NOMO-1 treated with dmso at 0.1 percent for 144 hours (cell line): ENCODE measurements at regions not wholly inside any gene's neighbourhood (a gene's known extent, or its start where the extent isn't known, plus 50 kb on each side); places are given as distances from the start of the nearest gene placed in this dataset.
A peak's percentile ranks its signal among the peaks of the same experiment; 100 is the strongest.
"Not testable (repeated sequence)": the region's sequence is repeated elsewhere in the genome, so short reads cannot be mapped to it uniquely, and the experiment has no call there.

Experiments
- DNase-seq: peaks from one replicate; lab custom pipeline; 2025; ENCODE audit not compliant: unreplicated experiment; lab: John Stamatoyannopoulos, UW

DNA sequence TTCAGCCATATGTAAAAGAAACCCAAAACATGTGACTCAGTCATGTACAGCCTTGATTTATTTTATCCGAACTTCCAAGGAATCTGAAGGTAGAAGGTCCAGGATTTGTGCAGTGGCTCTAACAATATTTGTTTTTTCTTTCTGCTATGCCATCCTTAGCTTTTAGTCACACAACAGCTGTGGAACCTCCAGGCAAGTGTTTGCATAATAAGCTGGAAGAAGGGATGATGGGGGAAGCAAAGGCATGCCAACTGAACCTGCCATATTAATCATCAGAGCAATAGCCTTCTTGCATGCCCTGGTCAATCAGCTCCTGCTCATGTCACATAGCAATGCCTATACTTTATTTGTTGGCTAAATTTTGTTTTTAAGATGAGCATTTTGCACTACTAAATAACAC lies 444.7 kb upstream of the ARPP21 start:
- no peak for DNase-seq

DNA sequence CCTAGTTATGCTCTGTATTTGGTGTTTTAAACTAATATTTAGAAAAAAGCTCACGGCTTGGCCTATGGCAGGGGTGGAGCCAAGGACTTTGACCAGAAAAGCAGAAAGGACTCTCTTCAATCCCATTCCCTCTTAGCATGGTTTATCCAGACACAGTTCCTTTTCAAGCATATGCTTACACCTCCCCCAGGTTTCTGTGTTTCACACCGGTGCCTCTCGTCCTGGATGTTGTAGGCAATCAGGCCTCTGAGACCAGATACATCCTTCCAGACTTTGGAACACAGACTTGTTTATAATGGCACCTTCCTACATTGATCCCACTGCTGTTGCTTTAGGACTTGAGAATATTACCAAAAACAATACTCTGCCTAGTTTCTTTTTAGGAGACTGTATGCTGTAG lies 440.5 kb upstream of the ARPP21 start:
- DNase-seq: no peak

DNA sequence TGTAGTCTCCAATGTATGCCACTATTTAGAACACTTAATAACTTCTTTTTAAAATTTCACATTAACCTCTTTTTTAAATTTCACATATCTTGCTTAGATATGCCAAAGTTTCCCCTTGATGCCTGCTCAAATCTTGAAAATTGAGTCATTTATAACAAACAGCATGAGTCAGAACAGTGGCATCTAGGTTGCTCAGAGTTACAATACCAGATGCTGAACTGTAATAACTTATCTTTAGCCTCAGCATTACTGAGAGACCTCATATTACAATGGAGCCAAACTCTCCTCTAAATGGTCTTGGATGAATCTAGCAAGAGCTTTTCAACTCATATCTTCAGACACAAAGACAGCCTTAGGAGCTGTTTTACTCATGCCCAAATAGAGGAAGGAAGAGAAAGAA lies 439.3 kb upstream of the ARPP21 start:
- peak; percentile 1 for DNase-seq

DNA sequence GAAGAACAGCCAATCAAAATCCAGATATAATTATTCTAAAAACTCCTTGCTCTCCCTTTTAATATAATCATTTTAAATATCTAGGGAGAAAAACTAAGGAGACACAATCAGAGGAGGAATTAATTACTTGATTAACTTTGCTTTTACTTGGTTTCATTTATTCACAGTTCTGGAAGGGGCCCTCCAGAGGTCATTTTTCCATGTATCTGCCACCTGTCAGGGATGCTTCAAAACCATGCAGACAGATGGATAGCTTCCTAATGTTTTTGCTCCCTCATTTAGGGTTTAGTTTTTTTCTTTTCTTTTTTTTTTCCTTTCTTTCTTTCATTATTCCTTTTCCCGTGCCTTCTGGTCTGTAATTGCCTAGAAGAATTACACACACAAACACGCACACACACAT lies 438.1 kb upstream of the ARPP21 start:
- DNase-seq: no peak

DNA sequence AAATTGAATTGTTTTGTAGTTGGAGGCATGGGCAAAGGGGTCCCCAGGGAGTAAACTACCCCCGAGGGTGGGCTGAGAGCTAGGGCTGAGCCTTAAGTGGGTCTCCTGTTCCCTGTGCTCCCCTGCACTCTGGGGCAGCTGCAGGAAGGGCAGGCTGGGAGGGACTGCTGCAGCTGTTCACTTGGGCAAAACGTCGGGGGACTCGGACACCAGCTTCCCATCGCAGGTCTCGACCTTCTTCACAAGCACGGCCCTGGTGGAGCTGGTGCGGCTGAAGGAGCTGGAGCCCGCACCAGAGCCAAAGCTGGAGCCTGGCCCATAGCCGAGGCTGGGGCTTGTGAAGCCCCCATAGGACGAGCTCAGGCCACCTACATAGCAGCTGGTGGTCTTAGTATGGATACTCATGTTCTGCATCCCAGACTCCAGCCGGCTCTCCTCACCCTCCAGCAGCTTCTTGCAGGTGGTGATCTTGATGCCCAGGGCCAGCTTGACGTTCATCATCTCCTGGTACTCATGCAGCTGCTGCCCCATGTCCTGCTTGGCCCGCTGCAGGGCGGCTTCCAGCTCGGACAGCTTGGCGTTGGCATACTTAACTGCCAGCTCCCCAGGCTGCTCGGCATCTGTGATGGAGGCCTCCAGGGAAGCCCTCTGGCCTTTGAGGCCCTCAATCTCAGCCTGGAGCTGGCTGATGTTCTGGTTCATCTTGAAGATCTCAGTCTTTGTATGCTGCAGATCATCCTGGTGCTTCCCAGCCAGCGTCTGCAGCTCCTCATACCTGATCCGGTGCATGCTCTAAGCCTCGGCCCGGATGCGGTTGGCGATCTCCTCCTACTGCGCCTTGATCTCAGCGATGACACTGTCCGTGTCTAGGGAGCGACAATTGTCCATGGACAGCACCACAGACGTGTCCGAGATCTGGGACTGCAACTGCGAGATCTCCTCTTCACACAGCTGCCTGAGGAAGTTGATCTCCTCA lies 423.5 kb upstream of the ARPP21 start:
- DNase-seq: no peak

DNA sequence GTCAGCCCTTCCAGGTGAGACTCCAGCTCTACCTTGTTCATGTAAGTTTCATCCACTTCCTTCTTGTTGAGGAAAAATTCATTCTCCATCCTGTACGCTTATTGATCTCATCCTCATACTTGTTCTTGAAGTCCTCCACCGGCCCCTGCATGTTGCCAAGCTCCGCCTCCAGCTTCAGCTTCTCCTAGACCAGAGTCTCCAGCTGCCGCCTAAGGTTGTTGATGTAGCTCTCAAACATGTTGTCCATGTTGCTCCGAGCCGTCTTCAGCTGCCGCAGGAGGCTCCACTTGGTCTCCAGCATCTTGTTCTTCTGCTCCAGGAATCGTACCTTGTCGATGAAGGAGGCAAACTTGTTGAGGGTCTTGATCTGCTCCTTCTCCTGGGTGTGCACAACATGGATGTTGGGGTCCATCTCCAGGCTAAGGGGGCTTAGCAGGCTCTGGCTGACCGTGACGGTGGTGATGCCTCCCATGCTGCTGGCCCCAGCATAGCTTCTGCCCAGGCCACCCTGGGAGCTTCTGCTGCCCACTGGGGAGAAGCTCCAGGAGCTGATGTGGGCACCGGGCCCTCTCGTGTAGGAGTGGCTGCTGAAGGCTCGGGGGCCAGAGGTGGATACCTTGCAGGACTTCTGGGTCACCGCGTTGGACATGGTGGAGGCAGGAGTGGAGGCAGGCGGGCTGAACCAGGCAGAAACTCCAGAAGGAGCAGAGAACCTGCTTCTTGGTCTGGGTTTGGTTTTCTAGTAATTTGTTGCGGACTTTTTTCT lies 422.6 kb upstream of the ARPP21 start:
- DNase-seq: no peak

DNA sequence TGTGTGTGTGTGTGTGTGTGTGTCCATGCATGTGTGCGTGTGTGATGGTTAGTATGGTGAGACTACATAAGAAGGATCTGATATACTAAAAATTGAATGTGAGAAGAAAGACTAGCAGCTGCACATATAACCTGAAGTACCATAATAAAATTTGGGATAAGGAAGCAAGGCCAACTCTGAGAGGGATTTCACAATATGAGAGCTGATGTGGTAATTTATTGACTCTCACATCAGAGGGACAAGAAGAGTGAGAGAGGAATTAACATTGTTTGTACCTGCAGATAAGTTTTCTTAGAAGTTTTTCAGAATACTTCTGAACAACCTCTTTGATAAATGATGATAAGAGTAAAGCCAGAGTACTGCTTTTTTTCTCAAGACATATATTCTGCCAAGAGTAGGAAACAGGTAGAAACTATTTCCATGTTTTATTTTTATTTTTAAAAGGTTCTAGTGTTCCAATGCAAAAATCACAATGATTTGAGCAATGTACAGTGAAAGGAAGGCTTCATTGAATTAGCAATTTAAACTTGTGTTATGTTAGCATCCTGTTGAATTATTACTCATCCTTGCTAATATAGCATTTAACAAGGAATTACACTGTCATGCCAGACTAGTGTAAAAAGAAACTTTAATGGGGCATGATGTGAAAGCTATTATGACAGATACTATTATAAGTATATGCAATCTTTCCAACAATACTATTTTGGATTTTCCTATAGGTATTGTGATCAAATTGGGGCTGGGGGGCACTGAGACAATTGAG lies 415.5 kb upstream of the ARPP21 start:
- DNase-seq: no peak

DNA sequence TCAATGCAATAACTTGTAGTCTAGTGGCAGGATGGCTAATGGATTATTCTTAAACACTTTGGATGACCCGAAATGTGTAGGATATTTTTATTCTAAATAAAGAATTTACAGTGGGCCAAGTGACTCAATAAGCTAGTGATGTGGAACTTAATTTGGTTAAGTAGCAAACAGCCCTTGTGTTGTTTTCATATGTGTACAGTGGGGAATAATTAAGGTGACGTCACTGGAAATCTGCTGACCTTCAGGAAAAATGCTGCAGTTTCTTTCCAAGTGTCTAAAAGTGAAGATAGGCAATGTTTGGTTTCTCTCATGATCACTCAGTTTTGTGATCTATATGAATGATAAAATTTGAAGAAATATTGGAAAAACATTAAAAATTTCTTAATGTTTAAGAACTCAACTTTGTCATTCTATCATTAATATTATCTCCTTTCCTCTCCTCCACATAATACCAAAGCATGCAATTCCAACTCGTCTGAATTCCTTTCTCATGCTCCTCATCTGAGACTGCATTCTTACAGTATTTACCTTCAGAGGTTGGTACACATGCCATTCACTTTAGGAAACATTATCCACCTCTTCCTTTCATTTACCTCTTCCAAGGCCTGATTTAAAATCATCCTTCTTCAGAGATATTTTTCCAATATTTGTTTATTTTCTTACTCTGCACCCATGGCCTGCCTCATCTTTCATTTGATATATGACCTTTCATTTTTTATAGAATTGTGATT lies 414.6 kb upstream of the ARPP21 start:
- no peak for DNase-seq

DNA sequence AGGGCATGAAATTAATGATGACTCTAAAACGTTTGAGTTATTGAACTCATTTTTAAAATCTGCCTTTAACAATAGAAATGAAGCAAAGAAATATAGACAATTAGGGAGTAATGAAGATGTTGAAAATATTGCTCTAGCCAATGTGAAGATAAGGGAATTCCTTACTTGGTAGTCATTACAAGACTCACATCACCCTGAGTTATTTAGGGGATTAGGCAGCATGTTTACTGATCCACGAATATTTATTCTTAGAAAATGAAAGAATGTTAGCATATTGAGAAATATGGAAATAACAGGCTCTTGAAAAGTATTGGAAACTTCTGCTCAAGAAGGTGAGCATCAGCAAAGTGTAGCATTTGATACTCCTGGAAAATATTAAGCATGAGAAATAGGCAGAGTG lies 398.1 kb upstream of the ARPP21 start:
- DNase-seq: no peak

DNA sequence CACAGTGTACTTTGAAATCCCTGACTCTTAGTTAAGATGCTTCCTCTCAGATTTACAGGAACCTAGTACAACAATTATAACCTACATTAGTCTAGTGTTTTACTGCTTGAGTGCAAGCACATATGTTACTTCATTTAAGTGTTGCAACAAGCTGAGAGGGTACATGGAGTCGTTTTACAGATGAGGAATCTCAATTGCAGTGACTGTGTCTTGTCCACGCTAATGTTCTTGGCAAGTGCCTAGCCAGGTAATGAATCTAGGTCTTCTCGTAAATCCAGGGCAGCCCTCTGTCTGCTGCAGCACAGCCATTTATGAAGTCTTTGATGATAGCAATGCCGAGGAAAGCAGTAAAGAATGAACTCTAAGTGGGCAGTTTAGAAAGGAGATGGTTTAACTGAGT lies 384.4 kb upstream of the ARPP21 start:
- DNase-seq: no peak

DNA sequence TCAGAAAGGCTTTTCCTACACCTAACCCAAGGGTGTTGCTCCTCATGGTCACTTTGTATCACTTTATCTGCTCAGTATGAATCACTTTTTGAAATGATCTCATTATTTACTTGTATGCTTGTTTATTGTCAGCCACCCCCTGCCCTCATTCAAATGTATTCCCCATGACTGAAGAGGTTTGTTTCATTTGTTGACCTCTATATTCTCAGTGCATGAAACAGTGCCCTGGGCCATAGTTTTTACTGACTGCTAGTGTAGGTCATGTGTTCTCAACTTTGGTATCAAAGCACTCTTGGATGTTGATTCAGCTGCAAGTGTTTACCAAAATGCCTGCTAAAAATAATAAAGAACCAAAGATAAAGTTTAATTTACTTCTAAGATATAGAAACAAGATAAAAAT lies 381.7 kb upstream of the ARPP21 start:
- no peak for DNase-seq

DNA sequence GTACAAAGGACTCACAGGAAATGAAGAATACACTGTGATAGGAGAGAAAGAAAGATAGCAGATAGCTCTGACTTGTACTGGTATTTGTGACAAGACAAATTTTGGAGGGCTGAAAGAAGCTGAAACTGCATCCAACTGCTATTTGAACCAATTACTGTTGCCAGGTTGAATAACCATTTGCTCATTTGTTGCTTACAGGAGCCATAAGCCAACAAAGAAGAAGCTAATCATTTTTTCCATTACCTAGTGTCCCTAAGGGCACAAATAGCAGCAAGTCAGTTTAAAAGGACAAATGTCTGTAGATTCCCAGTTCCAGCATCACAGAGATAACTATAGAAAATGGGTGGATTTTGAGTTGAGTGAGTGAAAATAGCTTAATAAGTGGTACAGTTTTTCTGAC lies 376.9 kb upstream of the ARPP21 start:
- DNase-seq: no peak

DNA sequence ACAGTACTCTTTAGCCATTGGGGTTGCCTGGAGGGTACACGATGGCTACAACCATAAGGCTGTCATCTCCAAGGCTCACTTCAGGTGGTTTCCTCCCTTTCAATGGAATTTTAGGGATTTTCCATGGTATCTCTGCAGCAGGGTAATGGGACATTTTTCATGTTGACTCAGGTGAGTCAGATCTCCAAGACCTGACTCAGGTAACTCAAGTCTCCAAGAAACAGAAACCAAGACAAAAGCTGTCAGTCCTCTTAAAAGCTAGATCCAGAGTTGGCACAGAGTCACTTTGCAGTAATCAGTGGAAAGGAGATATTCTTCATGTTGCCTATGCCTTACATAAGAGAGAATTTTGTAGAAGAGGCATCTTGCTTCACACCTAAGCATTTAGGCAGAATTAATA lies 375.8 kb upstream of the ARPP21 start:
- DNase-seq: no peak

DNA sequence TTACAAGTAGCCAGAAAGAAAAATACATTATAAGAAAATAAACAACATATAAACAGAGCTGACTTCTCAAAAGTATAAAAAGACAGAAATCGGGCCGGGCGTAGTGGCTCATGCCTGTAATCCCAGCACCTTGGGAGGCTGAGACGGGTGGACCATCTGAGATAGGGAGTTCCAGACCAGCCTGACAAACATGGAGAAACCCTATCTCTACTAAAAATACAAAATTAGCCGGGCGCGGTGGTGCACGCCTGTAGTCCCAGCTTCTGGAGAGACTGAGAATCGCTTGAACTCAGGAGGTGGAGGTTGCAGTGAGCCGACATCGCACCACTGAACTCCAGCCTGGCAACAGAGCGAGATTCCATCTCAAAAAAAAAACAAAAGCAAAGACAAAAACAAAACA lies 373.3 kb upstream of the ARPP21 start:
- DNase-seq: not testable (repeated sequence)

DNA sequence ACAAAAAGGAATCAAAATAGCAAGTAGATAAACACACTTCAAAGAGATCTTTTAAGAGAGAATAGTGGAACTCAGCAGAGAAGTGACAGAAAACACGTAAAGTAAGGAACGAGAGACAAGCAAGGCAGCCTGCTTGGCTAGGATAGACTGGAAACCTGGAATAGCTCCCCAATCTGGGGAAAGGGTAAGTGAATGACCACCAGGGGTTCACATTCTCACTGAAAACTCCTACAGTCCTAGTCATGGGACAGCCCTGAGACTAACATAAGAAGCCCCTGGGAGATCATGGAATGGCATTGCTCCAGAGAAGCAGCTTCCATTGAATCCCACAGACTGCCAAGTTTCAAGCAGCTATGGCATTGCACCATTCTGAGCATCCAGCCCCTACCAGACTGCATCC lies 363.6 kb upstream of the ARPP21 start:
- no peak for DNase-seq

DNA sequence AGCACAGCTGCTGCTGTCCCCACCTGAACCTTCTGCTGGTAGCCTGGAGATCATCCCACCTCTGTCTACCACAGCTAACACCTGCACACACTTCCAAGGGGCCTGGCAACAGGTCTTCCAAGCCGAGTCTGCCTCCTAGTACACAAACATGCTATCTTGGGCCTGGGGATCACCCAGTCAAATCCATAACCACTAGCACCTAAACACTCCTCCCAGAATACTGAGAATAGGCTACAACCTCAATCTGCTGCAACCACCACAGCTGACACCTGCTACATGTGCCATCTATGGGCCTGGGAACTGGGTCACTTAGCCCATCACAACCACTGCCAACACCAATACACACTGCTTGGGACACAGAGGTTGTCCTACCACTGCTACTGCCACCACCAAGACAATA lies 362.8 kb upstream of the ARPP21 start:
- DNase-seq: no peak

DNA sequence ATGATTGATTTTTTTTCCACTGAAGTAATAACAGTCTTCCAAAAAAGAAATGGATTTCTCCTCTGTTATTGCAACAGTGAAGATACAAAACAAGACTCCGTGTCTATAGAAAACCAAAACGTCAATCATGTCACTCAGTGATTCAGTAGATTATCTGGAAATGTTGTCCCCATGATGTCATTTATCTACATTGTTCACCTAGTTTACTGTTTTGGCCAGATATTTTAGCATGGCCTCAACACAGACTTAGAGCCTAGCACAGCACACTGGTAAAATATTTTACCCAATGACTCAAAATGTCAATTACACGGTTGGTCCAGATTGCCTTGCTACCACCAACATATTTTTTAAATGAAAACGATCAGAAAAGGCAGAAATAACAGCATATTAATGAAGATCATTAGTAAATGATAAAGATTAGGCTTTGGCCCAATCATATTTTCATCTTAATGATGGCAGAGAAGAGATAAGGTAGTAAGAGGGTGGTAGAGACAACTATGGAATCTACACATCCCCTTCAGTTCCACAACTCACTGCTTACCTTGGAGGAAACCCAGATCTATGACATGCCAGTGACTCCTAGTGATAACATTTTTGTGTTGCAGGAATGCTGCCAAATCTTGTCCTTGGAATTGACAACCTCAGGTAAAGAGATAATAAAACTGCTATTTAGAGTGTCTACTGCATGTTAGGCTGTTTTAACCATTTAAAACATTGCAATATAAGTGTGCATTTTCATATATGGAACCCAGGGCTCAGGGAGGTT lies 347.7 kb upstream of the ARPP21 start:
- DNase-seq: no peak

DNA sequence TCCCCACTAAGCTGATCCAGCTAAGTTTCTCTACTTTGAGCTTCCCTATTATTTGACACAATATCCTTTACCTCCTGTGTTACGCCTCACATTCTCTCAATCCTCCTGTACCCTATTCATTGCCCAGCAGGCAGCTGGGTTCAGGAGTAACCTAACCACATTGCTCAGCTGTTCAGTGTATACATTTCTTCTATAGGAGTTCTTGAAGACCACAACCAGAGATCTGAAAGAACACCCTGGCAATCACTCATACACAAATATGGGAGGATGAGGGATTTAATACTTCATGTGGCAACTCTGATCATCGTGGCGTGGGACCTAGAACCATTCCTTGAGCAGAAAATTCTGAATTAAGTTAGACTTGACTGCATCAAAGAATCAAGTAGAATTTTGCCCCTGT lies 346.8 kb upstream of the ARPP21 start:
- DNase-seq: no peak

DNA sequence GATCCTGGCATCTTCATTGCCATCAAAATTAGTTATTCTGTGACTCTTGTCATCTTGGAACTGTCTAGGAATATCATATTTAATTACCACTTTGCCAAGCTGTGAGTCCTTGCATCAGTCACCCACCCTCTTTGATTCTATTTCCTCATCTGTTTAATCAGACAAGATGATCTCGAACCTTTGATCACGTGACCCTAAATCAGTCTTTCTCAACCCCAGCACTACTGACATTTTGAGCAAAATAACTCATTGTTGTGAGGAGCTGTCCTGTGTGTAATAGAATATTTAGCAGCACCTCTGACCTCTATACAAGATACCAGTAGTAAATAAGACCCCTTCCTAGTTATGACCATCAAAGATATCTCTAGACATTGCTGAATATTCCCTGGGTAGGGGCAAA lies 343.4 kb upstream of the ARPP21 start:
- no peak for DNase-seq

DNA sequence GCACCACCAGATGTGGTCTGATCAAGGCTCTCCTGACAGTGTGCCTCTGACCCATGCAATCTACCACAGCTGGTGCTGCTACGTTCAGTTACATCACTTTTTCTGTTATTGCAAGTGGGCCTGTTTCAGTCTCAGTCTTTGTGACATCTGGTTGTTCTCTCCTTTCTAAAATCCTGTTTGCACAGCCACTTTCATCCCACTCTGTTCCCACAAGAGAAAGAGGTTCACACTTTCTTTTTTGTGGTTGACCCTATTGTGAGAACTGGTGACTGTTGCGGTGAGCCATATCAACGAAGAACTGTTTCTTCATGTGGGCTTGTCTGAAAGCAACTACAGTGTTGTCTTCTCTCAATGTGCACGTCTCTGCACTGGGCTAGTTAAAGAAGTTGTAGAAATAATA lies 342.8 kb upstream of the ARPP21 start:
- DNase-seq: no peak
